DMS153 treated with DMSO at 0.1 percent for 48 hours (cell line): ENCODE measurements at regions not wholly inside any gene's neighbourhood (a gene's known extent, or its start where the extent isn't known, plus 50 kb on each side); places are given as distances from the start of the nearest gene placed in this dataset.

ENCODE experiments used
- DNase-seq: peaks from one replicate; lab custom pipeline; 2025; ENCODE audit not compliant: unreplicated experiment; lab: John Stamatoyannopoulos, UW

DNA sequence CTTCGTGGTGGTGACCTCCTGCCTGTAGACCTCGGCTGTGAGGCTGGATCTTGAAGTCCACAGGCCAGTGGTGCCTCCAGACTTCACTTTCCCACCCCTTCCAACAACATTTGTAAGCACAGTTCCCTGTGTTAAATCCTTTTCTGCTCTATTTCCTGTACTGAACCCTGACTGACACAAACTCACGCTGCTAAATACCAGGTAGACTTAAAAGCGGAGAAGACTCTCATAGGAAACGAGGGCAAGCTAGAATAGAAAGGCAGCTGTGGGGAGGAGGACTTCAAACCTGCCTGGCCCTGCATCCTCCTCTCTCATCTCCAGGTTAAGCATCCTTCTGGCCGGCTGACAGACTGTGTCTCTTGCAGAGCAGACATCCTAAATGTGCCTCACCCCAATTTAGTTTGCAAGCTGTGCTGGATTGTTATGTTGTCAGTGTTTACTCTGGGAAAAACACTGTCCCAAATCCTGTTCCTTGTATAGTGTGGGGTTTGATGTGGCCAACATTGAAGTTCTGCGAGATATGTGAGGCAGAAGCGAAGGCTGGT lies 58.5 kb upstream of the LARS2 start:
- DNase-seq, result no peak

DNA sequence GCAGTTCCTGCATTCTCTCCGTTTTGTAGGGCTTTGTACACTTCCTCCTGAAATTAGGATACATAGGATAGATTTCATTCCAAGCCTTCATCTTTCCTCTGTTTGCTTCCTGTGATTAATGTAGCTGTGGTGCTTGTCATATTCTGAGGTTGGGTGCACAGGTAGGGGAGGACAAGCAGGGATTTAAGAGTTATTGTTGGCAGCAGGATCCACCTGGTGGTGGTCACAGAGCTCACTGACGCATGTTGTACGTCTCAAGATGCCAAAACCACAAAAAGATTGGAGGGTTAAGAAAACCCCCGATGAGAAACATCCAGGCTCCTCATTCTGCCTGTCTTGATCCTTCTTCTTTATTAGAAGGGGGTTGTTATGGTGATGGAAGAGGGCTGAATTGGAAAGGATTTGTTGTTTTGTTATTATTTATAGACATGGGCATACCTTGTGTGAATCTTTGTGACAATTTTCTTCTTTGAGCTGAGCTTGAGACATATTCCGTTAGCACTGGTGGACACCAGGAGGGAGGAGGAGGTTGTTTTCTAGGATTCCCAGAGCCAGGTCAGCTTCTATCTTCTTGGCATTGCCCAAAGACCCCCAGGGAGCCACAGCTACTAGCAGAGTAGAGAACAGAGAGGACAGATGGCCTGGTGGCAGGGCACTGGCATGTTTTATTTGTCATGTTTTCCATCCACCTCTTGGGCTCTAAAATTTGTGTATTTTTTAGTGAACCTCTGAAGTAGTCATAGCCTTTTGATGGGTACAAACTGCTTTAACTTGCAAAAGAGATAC lies 57.7 kb upstream of the LARS2 start:
- DNase-seq, result no peak

DNA sequence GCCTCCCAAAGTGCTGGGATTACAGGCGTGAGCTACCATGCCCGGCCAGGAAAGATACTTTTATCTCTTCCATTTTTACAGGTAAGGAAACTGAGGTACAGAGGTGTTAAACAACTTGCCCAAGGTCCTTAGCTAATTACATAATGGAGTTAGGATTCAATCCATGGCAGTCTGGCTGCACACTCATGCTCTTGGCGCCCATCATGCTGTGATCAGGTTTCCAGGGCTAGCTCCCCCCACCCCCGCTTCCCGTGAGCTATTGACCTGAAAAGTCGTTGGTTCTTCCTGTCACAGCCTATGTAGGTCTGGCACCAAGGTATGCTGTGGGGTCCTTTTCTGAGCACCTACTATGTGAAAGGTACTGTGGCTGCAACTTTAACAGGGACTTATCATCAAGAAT lies 55.9 kb upstream of the LARS2 start:
- DNase-seq, result no peak

DNA sequence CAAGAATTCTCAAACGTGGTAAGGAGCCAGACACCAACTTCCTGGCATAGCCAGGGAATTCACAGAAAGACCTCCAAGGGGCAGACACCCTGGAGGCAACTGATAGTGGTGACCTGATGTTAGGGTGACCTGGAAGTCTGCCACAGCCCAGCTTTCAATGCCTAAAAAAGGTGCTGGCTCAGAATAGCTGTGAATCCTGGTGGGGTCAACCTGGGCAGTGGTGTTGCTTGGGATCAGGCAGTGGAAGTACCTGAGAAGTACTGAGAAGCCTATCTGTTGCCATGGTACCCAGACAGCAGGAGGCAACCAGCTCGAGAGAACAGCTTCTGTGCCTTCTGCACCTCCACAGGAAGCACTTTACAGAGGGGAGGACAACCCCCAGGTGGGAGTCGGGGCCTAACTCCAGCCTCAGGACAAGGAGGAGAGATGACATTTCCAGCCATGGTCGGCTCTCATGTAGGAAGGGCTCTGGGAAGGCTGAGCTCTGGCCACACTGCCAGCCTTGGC lies 55.4 kb upstream of the LARS2 start:
- DNase-seq, result no peak

DNA sequence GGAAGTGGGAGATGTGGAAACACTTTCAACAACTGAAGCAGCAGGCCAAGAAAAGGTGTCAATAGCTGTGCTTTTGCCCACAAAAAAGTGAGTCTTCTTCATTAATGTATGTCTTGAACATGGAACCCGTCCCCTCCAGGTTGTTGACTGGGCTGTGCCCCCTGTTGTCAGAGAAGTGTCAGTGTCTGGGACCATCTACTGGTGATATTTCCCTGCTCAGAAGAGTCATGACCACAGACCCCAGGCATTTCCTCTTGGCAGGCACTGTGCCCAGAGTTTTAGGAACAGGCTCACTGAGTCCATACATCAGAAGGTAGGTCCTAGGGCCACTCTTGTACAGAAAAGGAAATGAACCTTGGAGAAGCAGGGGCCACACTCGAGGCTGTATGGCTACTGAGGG lies 54.8 kb upstream of the LARS2 start:
- no peak for DNase-seq

DNA sequence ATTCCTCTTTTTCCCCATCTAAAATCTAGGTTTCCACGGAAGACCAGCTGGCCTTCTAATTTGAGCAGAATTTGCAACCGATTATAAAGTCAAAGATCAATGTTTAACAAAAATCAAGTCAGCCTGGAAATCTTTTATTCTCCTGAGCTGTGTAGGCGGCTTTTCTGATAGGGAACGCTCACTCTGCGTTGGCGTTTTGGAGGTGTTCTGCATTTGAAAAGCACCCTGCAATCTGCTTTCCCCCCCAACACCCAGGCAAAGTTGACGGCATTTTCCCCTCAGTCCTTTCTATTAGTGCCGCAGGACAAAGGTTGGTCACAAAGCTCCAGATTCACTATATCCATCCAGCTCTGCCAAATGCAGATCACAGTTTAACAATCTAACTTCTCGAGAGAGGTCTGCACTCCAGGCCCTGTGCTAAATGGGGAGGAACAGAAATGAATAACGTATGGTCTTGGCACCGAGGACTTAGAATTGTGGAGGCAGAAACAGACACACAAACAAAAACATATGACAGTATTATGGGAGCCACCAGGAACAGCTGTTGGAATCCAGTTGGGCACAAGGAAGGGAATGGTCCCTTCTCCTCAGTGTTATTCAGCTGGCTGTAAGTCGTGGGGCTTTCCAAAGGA lies 50.4 kb upstream of the LARS2 start:
- DNase-seq, result no peak
